ENCODE measurements at regions not wholly inside any gene's neighbourhood (a gene's known extent, or its start where the extent isn't known, plus 50 kb on each side); places are given as distances from the start of the nearest gene placed in this dataset.

DNA sequence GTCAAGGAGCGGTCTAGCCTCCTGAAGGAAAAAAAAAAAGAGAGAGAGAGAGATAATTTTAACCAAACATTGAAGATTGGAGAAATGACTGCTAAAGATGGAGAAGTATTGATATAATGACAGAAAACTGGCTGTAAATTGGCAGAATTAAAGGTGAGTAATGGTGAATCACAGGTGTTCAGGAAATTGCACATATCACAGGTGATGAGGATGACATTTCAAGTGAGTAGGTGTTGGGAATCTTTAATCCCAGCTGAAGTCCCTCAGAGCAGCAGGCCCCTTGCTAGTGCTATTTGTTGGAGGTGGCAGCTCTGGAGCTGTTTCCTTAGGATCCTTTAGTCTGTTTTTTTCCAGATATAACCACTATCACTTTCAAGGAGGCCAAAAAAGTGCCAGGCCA lies 678.4 kb upstream of the VRK2 start:
- no peaks in the 10 kb centered on the region for H3K9me3 ChIP-seq (ENCODE audit: low read depth)
- no peak overlapping the region for H3K4me3 ChIP-seq
- no peak for DNase-seq (ENCODE audit: low read depth in 1 of 2, low spot score in 1 of 2)
- H3K36me3 ChIP-seq, result no peaks in the 10 kb centered on the region
- no peaks in the 10 kb centered on the region for H3K27me3 ChIP-seq
- TF ChIP-seq, protein P1, sequence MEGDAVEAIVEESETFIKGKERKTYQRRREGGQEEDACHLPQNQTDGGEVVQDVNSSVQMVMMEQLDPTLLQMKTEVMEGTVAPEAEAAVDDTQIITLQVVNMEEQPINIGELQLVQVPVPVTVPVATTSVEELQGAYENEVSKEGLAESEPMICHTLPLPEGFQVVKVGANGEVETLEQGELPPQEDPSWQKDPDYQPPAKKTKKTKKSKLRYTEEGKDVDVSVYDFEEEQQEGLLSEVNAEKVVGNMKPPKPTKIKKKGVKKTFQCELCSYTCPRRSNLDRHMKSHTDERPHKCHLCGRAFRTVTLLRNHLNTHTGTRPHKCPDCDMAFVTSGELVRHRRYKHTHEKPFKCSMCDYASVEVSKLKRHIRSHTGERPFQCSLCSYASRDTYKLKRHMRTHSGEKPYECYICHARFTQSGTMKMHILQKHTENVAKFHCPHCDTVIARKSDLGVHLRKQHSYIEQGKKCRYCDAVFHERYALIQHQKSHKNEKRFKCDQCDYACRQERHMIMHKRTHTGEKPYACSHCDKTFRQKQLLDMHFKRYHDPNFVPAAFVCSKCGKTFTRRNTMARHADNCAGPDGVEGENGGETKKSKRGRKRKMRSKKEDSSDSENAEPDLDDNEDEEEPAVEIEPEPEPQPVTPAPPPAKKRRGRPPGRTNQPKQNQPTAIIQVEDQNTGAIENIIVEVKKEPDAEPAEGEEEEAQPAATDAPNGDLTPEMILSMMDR (IDR thresholded peaks at IDR 0.05; ENCODE audit: low read depth, low read length), result no peak
- H3K4me1 ChIP-seq (ENCODE audit: low read depth), result no peaks in the 10 kb centered on the region
- H3K27ac ChIP-seq, result no peak overlapping the region

DNA sequence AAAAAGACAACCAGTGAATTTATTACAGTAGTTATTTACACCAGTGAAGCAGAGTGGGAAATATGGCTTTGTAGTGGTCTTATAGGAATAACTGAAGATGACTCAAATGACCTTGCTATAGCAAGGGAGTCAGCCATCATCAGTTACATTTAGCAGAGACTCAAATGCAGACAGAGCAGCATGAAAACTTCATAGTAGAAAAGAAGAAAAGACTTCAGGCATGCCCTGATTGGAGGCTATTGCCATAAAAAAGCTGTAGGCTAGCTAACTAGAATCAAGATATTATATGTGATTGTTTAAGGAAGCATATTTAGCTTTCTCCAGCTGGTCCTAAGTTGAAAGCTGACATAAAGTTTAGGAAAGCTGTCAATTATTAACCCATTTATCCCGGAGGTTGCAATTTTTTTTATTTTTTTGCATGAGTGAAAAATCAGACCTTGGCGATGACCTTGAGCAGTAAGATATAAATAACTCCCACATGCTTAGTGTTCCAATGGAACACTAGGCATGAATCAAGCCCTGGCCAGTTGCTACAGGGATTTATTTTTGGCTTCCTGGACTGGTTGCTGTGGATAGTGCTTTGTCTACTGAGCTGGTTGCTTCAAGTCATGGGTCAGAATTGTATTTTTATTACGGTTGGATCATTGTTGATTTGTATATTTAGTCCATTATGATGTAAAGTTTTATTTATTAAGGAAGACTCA lies 675.6 kb upstream of the VRK2 start:
- Histone ChIP-seq H3K4me1 (ENCODE audit: low read depth) (no peaks in the 10 kb centered on the region), H3K36me3 (no peaks in the 10 kb centered on the region), H3K4me3 (no peak overlapping the region), H3K9me3 (ENCODE audit: low read depth) (no peaks in the 10 kb centered on the region), H3K27ac (no peak overlapping the region), H3K27me3 (no peaks in the 10 kb centered on the region)
- TF ChIP-seq, protein P1 (IDR thresholded peaks at IDR 0.05; ENCODE audit: low read depth, low read length), result no peak
- DNase-seq (ENCODE audit: low read depth in 1 of 2, low spot score in 1 of 2), result peak in 1 of 2 donors; percentile 4

DNA sequence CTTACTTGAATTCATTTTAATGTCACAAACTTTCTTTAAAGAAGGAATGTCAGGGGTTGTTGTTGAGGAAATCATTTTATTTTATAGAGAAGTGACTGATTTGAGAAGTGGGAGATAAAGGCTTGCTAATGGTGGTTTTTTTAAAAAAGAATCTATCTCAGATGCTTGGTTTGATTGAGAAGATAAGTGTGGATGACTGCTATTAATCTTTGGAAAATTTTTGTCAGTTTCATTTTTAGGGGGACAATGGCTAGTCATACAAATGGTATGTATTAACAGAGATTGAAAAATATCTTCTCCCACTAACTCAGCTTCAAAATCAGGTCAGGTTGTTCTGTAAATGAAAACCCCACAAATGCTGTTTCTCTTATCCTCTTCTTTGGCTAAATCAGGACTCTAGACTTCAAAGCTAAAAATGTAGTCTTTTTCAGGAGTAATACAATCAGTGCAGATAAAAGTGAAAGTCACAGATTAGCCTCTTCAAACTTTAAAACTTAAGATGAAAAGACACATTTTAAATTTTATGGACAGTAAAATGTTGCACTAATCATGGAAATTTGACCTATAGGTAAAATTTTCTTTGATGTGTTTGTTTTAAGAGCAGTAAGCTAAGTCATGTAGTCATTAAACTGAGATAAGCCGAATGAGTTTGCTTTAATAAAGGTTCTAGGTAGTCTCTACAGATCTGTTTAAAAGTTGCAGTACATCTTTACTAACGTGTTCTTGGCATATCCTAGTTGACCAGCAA lies 674.2 kb upstream of the VRK2 start:
- H3K27me3 ChIP-seq, result no peaks in the 10 kb centered on the region
- no peaks in the 10 kb centered on the region for H3K9me3 ChIP-seq (ENCODE audit: low read depth)
- H3K4me1 ChIP-seq (ENCODE audit: low read depth), result no peaks in the 10 kb centered on the region
- no peak overlapping the region for H3K4me3 ChIP-seq
- no peaks in the 10 kb centered on the region for H3K36me3 ChIP-seq
- TF ChIP-seq, protein P1 (IDR thresholded peaks at IDR 0.05; ENCODE audit: low read depth, low read length), result no peak
- no peak overlapping the region for H3K27ac ChIP-seq
- DNase-seq (ENCODE audit: low read depth in 1 of 2, low spot score in 1 of 2), result no peak

DNA sequence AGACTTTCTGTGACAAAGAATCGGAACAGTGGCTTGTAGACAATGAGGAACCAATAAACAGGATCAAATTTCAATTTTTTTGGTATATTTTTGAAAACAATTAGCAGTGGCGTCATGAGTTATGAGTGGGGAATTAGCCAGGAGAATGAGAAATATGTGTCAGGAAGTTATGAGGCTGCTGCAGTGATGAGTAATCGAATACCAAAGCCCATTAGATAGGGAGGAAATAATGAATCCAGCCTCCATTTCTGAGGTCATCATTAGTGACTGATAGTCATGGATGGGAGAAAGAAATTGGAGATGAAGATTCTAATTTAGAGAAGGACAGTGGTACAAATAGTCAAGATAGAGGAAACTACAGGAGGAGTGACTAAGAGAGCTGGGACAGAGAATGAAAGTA lies 673.1 kb upstream of the VRK2 start:
- H3K4me1 ChIP-seq (ENCODE audit: low read depth), result no peaks in the 10 kb centered on the region
- no peak overlapping the region for H3K27ac ChIP-seq
- DNase-seq (ENCODE audit: low read depth in 1 of 2, low spot score in 1 of 2), result peak in 1 of 2 donors; percentile 40
- H3K36me3 ChIP-seq, result no peaks in the 10 kb centered on the region
- no peaks in the 10 kb centered on the region for H3K9me3 ChIP-seq (ENCODE audit: low read depth)
- no peak overlapping the region for H3K4me3 ChIP-seq
- TF ChIP-seq, protein P1 (IDR thresholded peaks at IDR 0.05; ENCODE audit: low read depth, low read length), result no peak
- no peaks in the 10 kb centered on the region for H3K27me3 ChIP-seq

DNA sequence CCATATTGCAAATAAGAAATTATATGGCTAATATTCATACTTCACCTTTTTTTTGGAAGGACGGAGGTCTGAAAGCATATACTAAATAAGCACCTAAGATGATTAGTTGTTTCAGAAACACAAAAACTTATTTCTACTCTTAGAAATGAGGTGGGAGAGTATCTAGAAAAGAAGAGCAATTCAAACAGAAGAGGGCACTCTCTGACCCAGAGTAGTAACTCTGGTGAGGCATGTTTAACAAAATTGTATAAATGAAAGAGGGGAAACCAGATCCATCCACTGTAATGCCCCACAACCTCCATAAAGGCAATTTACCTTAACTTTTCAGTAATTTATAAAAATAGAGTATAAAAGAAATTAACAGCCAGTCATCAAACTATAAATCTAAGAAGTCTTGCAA lies 669.6 kb upstream of the VRK2 start:
- Histone ChIP-seq H3K27ac (no peak overlapping the region), H3K4me1 (ENCODE audit: low read depth) (no peaks in the 10 kb centered on the region), H3K4me3 (no peak overlapping the region), H3K36me3 (no peaks in the 10 kb centered on the region), H3K27me3 (no peaks in the 10 kb centered on the region), H3K9me3 (ENCODE audit: low read depth) (no peaks in the 10 kb centered on the region)
- peak in 1 of 2 donors; percentile 30 for DNase-seq (ENCODE audit: low read depth in 1 of 2, low spot score in 1 of 2)
- TF ChIP-seq, protein P1 (IDR thresholded peaks at IDR 0.05; ENCODE audit: low read depth, low read length), result no peak

Measured in cardiac muscle cell (in vitro differentiated cells and primary cell).